Adrenal gland (tissue), 9 donors: ENCODE measurements at regions not wholly inside any gene's neighbourhood (a gene's known extent, or its start where the extent isn't known, plus 50 kb on each side); places are given as distances from the start of the nearest gene placed in this dataset.

Experiments
- DNase-seq, 7 donors: peaks; one replicate each; pipeline ENCODE4 v3.0.0-alpha.2; 2019 to 2020
- H3K27ac ChIP-seq, 5 donors: fragments of 200-600 bp; sonication (generic) in 4 of 5; 1 replicate in 3 of 5; 2 replicates in 2 of 5; pipeline versions ENCODE4 v1.5.1 to v1.8.0; 2016 to 2020; ENCODE audit warnings: mild to moderate bottlenecking in 1 of 5
- H3K27me3 ChIP-seq: fragments of 200-600 bp; 2 replicates; pipeline ENCODE4 v1.8.0; 2021
- H3K36me3 ChIP-seq, 2 donors: fragments of 200-600 bp; replicated peaks in 1 of 2; 1 replicate in 1 of 2; 2 replicates in 1 of 2; pipeline versions ENCODE4 v1.5.1 to v1.8.0; 2018 to 2022
- H3K4me1 ChIP-seq, 2 donors: fragments of 200-600 bp; replicated peaks in 1 of 2; 1 replicate in 1 of 2; 2 replicates in 1 of 2; pipeline versions ENCODE4 v1.5.1 to v1.8.0; 2018 to 2021
- H3K4me3 ChIP-seq, 4 donors: fragments of 200-600 bp; sonication (generic) in 3 of 4; one replicate each; pipeline ENCODE4 v1.5.1; 2016 to 2018
- H3K9me3 ChIP-seq, 3 donors: fragments of 200-600 bp; sonication (generic) in 1 of 3; replicated peaks in 1 of 3; 1 replicate in 2 of 3; 2 replicates in 1 of 3; pipeline versions ENCODE4 v1.5.1 to v1.8.0; 2016 to 2021
- POLR2A ChIP-seq, 2 donors: fragments of 450-650 bp; IDR thresholded peaks; one replicate each; pipeline ENCODE4 v1.6.1; 2017; ENCODE audit warnings: antibody characterized with exemption in 2 of 2, mild to moderate bottlenecking in 2 of 2, moderate library complexity in 1 of 2
- WGBS, 4 donors: extraction: QIAGEN DNeasy Blood & Tissue Kit in 2 of 4; methylation state at CpG; one replicate each; pipeline versions ENCODE4 v1.1.5 to v1.1.7; 2013 to 2017; 5-methylcytosine and 5-hydroxymethylcytosine counted together
- intact Hi-C, 2 donors: fragments of 100-400 bp; cut with DNase I; formaldehyde crosslinking; loops; one replicate each; pipeline versions ENCODE4 v1.14.1 to v1.15.0; 2022 to 2023
- TF ChIP-seq, protein P1 (sequence below), 6 experiments: fragments of 450-650 bp in 4 of 6; fragments of 200-600 bp in 2 of 6; sonication (generic) in 1 of 6; IDR thresholded peaks; 1 replicate in 5 of 6; 2 replicates in 1 of 6; pipeline versions ENCODE4 v1.5.1 to v1.8.0; 2016 to 2021; ENCODE audit warnings: antibody characterized with exemption in 6 of 6, mild to moderate bottlenecking in 2 of 6, moderate library complexity in 1 of 6
- donor health status: healthy with polysubstance abuse.
- donor health status: Bipolar disorder and iron deficiency.
- donor health status: DM: yes; HTN: yes; CAD: no.
- donor health status: DM: no; HTN: no; CAD: no.
- donor health status: DM: no; HTN: no; CAD: no.

DNA sequence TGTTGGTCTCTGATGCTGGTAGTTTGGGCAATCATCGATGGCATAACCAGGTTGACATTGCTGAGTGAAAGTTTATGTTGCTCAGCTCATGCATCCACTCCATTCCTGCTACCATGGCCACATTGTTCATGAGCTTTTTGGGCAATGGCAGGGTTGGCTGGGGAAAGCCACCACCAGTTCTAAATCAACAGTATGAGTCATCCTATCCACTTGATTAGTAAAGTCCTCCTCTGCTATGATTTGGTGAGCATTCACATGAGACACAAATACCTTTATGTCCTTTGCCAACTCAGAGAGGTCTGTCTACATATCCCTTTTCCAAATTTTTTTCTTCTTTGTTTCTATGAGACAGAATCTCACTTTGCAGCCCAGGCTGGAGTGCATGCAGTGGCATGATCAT lies 129.7 kb upstream of the FBN2 start:
- intact Hi-C loops, result no loop called here
- no peak for TF ChIP-seq POLR2A (IDR thresholded peaks at IDR 0.05)
- TF ChIP-seq, protein P1, sequence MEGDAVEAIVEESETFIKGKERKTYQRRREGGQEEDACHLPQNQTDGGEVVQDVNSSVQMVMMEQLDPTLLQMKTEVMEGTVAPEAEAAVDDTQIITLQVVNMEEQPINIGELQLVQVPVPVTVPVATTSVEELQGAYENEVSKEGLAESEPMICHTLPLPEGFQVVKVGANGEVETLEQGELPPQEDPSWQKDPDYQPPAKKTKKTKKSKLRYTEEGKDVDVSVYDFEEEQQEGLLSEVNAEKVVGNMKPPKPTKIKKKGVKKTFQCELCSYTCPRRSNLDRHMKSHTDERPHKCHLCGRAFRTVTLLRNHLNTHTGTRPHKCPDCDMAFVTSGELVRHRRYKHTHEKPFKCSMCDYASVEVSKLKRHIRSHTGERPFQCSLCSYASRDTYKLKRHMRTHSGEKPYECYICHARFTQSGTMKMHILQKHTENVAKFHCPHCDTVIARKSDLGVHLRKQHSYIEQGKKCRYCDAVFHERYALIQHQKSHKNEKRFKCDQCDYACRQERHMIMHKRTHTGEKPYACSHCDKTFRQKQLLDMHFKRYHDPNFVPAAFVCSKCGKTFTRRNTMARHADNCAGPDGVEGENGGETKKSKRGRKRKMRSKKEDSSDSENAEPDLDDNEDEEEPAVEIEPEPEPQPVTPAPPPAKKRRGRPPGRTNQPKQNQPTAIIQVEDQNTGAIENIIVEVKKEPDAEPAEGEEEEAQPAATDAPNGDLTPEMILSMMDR (IDR thresholded peaks at IDR 0.05), result no peak
- no peak for DNase-seq
- no peaks in the 10 kb centered on the region for H3K4me1 ChIP-seq
- H3K4me3 ChIP-seq, result no peak overlapping the region
- H3K36me3 ChIP-seq, result no peaks in the 10 kb centered on the region
- H3K27ac ChIP-seq, result no peak overlapping the region
- H3K27me3 ChIP-seq, result no peaks in the 10 kb centered on the region
- no peaks in the 10 kb centered on the region for H3K9me3 ChIP-seq
- WGBS, 4 donors, result 91 to 100% (median 96%) methylated on average over 1 of the region's 1 CpG

DNA sequence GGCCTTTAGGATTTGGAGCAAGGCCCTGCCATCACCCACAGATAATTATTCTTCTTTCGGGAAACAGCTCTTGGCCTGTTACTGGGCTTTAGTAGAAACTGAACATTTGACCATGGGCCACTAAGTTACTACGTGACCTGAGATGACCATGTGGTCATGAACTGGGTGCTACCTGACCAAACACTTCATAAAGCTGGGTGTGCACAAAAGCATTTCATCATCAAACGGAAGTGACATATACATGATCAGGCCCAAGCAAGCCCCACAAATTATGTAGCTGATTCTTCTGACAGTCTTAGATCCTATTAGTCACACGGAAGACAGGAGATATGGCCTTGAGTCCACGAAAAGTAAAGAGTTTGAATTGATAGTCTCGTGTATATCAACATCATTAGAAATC lies 130.9 kb upstream of the FBN2 start:
- intact Hi-C loops, result no loop called here
- DNase-seq, result no peak
- 65 to 77% (median 72%) methylated on average over 5 to 6 of the region's 6 CpGs for WGBS, 4 donors

DNA sequence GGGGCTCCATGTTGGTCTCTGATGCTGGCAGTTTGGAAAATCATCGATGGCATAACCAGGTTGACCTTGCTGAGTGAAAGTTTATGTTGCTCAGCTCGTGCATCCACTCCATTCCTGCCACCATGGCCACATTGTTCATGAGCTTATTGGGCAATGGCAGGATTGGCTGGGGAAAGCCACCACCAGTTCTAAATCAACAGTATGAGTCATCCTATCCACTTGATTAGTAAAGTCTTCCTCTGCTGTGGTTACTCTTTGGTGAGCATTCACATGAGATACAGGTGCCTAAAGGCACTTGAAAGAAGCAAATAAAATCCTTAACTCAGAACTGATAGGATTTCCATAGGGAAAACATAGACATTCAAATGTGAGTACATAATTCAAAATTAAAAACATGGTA lies 131.8 kb upstream of the FBN2 start:
- intact Hi-C loops, result loop anchor here (5.0 to 10.0 kb wide), 2 partner anchors 448 to 455 kb away; no protein-coding TSS in a partner anchor
- TF ChIP-seq POLR2A (IDR thresholded peaks at IDR 0.05), result no peak
- TF ChIP-seq, protein P1 (IDR thresholded peaks at IDR 0.05), result no peak
- no peaks in the 10 kb centered on the region for H3K4me1 ChIP-seq
- no peaks in the 10 kb centered on the region for H3K9me3 ChIP-seq
- no peak overlapping the region for H3K27ac ChIP-seq
- H3K36me3 ChIP-seq, result no peaks in the 10 kb centered on the region
- H3K4me3 ChIP-seq, result no peak overlapping the region
- DNase-seq, result no peak
- H3K27me3 ChIP-seq, result no peaks in the 10 kb centered on the region
- WGBS, 4 donors, result 67 to 85% (median 73%) methylated on average over 2 of the region's 2 CpGs

More for the DNA sequence above, 130.9 kb upstream of the FBN2 start:
- no peaks in the 10 kb centered on the region for H3K27me3 ChIP-seq
- H3K4me1 ChIP-seq, result no peaks in the 10 kb centered on the region
- no peak overlapping the region for H3K27ac ChIP-seq
- no peak overlapping the region for H3K4me3 ChIP-seq
- H3K36me3 ChIP-seq, result no peaks in the 10 kb centered on the region
- no peaks in the 10 kb centered on the region for H3K9me3 ChIP-seq
- TF ChIP-seq, protein P1 (IDR thresholded peaks at IDR 0.05), result no peak
- TF ChIP-seq POLR2A (IDR thresholded peaks at IDR 0.05), result no peak

DNA sequence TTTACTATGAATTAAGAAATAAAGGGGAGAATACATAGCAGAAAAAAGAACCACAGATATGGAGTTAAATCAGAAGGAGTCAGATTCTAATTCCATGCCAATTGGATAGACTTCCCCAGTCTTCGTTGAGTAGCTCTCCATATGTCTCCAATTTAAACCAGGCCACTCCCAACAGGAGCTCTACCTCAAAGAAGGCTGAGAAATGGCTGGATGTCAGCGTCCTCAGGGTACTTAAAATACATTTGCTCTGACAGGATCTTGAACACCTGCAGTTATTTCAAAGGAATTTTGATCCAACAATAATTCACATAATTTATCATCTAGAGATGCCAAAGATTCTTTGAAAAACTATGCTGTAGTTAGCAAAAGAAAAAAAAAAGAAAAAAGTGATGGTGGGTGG lies 133.9 kb upstream of the FBN2 start:
- no peaks in the 10 kb centered on the region for H3K27me3 ChIP-seq
- 53 to 69% (median 63%) methylated on average over 2 of the region's 2 CpGs for WGBS, 4 donors
- no peak overlapping the region for H3K4me3 ChIP-seq
- no peaks in the 10 kb centered on the region for H3K4me1 ChIP-seq
- intact Hi-C loops, result loop anchor here (5.0 to 10.0 kb wide), 2 partner anchors 450 to 457 kb away; no protein-coding TSS in a partner anchor
- TF ChIP-seq, protein P1 (IDR thresholded peaks at IDR 0.05), result no peak
- TF ChIP-seq POLR2A (IDR thresholded peaks at IDR 0.05), result no peak
- H3K27ac ChIP-seq, result no peak overlapping the region
- H3K9me3 ChIP-seq, result no peaks in the 10 kb centered on the region
- no peaks in the 10 kb centered on the region for H3K36me3 ChIP-seq
- DNase-seq, result no peak
